ENCODE measurements at regions not wholly inside any gene's neighbourhood (a gene's known extent, or its start where the extent isn't known, plus 50 kb on each side); places are given as distances from the start of the nearest gene placed in this dataset.
A peak's percentile ranks its signal among the peaks of the same experiment; 100 is the strongest.

- Histone ChIP-seq H3K9me3 (ENCODE audit: control insufficient read depth, low read length) (no peaks in the 10 kb centered on the region), H3K27me3 (replicated peaks; ENCODE audit: control insufficient read depth, insufficient read depth, low read length, poor library complexity, severe bottlenecking) (no peaks in the 10 kb centered on the region), H3K27ac (ENCODE audit: insufficient read depth, low read length, poor library complexity, severe bottlenecking) (no peak overlapping the region), H3K4me1 (ENCODE audit: control insufficient read depth, insufficient read depth, low read length, poor library complexity, severe bottlenecking) (no peaks in the 10 kb centered on the region), H3K4me3 (ENCODE audit: insufficient read depth, low read depth, low read length, poor library complexity, severe bottlenecking) (no peak overlapping the region), H3K36me3 (ENCODE audit: control insufficient read depth, insufficient read depth, low read length) (no peaks in the 10 kb centered on the region)
- DNase-seq: no peak
Measured at GRCh38 chr1:184860535-184860934, 105.9 kb upstream of the EDEM3 start.

GRCh38 chr1:184859381-184860105 is 104.9 kb upstream of the EDEM3 start:
- Histone ChIP-seq H3K4me1 (ENCODE audit: control insufficient read depth, insufficient read depth, low read length, poor library complexity, severe bottlenecking) (no peaks in the 10 kb centered on the region), H3K36me3 (ENCODE audit: control insufficient read depth, insufficient read depth, low read length) (no peaks in the 10 kb centered on the region)
- DNase-seq: no peak

GRCh38 chr1:184858288-184858687 is 103.6 kb upstream of the EDEM3 start:
- no peaks in the 10 kb centered on the region for H3K9me3 ChIP-seq (ENCODE audit: control insufficient read depth, low read length)
- no peaks in the 10 kb centered on the region for H3K4me1 ChIP-seq (ENCODE audit: control insufficient read depth, insufficient read depth, low read length, poor library complexity, severe bottlenecking)
- no peak overlapping the region for H3K4me3 ChIP-seq (ENCODE audit: insufficient read depth, low read depth, low read length, poor library complexity, severe bottlenecking)
- DNase-seq: no peak
- no peaks in the 10 kb centered on the region for H3K36me3 ChIP-seq (ENCODE audit: control insufficient read depth, insufficient read depth, low read length)
- H3K27me3 ChIP-seq (replicated peaks; ENCODE audit: control insufficient read depth, insufficient read depth, low read length, poor library complexity, severe bottlenecking): no peaks in the 10 kb centered on the region
- H3K27ac ChIP-seq (ENCODE audit: insufficient read depth, low read length, poor library complexity, severe bottlenecking): no peak overlapping the region

More at GRCh38 chr1:184859381-184860105, 104.9 kb upstream of the EDEM3 start:
- Histone ChIP-seq H3K9me3 (ENCODE audit: control insufficient read depth, low read length) (no peaks in the 10 kb centered on the region), H3K27ac (ENCODE audit: insufficient read depth, low read length, poor library complexity, severe bottlenecking) (no peak overlapping the region), H3K27me3 (replicated peaks; ENCODE audit: control insufficient read depth, insufficient read depth, low read length, poor library complexity, severe bottlenecking) (no peaks in the 10 kb centered on the region), H3K4me3 (ENCODE audit: insufficient read depth, low read depth, low read length, poor library complexity, severe bottlenecking) (no peak overlapping the region)

GRCh38 chr1:184854496-184855140 is 100.0 kb upstream of the EDEM3 start:
- H3K36me3 ChIP-seq (ENCODE audit: control insufficient read depth, insufficient read depth, low read length): no peaks in the 10 kb centered on the region
- H3K27me3 ChIP-seq (replicated peaks; ENCODE audit: control insufficient read depth, insufficient read depth, low read length, poor library complexity, severe bottlenecking): no peaks in the 10 kb centered on the region
- DNase-seq: no peak
- no peak overlapping the region for H3K4me3 ChIP-seq (ENCODE audit: insufficient read depth, low read depth, low read length, poor library complexity, severe bottlenecking)
- no peaks in the 10 kb centered on the region for H3K4me1 ChIP-seq (ENCODE audit: control insufficient read depth, insufficient read depth, low read length, poor library complexity, severe bottlenecking)
- no peak overlapping the region for H3K27ac ChIP-seq (ENCODE audit: insufficient read depth, low read length, poor library complexity, severe bottlenecking)
- no peaks in the 10 kb centered on the region for H3K9me3 ChIP-seq (ENCODE audit: control insufficient read depth, low read length)

- no peak for DNase-seq
- Histone ChIP-seq H3K9me3 (ENCODE audit: control insufficient read depth, low read length) (no peaks in the 10 kb centered on the region), H3K27ac (ENCODE audit: insufficient read depth, low read length, poor library complexity, severe bottlenecking) (no peak overlapping the region)
Measured at GRCh38 chr1:184854036-184854435, 99.4 kb upstream of the EDEM3 start.

GRCh38 chr1:184851822-184852746 is 97.4 kb upstream of the EDEM3 start:
- H3K4me3 ChIP-seq (ENCODE audit: insufficient read depth, low read depth, low read length, poor library complexity, severe bottlenecking): no peak overlapping the region
- H3K27me3 ChIP-seq (replicated peaks; ENCODE audit: control insufficient read depth, insufficient read depth, low read length, poor library complexity, severe bottlenecking): no peaks in the 10 kb centered on the region
- no peak overlapping the region for H3K27ac ChIP-seq (ENCODE audit: insufficient read depth, low read length, poor library complexity, severe bottlenecking)
- H3K36me3 ChIP-seq (ENCODE audit: control insufficient read depth, insufficient read depth, low read length): no peaks in the 10 kb centered on the region
- no peaks in the 10 kb centered on the region for H3K9me3 ChIP-seq (ENCODE audit: control insufficient read depth, low read length)
- H3K4me1 ChIP-seq (ENCODE audit: control insufficient read depth, insufficient read depth, low read length, poor library complexity, severe bottlenecking): no peaks in the 10 kb centered on the region
- DNase-seq: no peak

More at GRCh38 chr1:184854036-184854435, 99.4 kb upstream of the EDEM3 start:
- Histone ChIP-seq H3K4me3 (ENCODE audit: insufficient read depth, low read depth, low read length, poor library complexity, severe bottlenecking) (no peak overlapping the region), H3K27me3 (replicated peaks; ENCODE audit: control insufficient read depth, insufficient read depth, low read length, poor library complexity, severe bottlenecking) (no peaks in the 10 kb centered on the region), H3K4me1 (ENCODE audit: control insufficient read depth, insufficient read depth, low read length, poor library complexity, severe bottlenecking) (no peaks in the 10 kb centered on the region), H3K36me3 (ENCODE audit: control insufficient read depth, insufficient read depth, low read length) (no peaks in the 10 kb centered on the region)

GRCh38 chr1:184843732-184844495 is 89.3 kb upstream of the EDEM3 start:
- no peaks in the 10 kb centered on the region for H3K9me3 ChIP-seq (ENCODE audit: control insufficient read depth, low read length)
- H3K4me1 ChIP-seq (ENCODE audit: control insufficient read depth, insufficient read depth, low read length, poor library complexity, severe bottlenecking): peaks cover 26% of the 10 kb centered on the region
- DNase-seq: peak; percentile 69 to 72 (median 71)
- H3K36me3 ChIP-seq (ENCODE audit: control insufficient read depth, insufficient read depth, low read length): no peaks in the 10 kb centered on the region
- H3K27ac ChIP-seq (ENCODE audit: insufficient read depth, low read length, poor library complexity, severe bottlenecking): peak overlapping the region; percentile 19
- H3K4me3 ChIP-seq (ENCODE audit: insufficient read depth, low read depth, low read length, poor library complexity, severe bottlenecking): no peak overlapping the region
- no peaks in the 10 kb centered on the region for H3K27me3 ChIP-seq (replicated peaks; ENCODE audit: control insufficient read depth, insufficient read depth, low read length, poor library complexity, severe bottlenecking)

- H3K36me3 ChIP-seq (ENCODE audit: control insufficient read depth, insufficient read depth, low read length): no peaks in the 10 kb centered on the region
- peak overlapping the region; percentile 66 for H3K27ac ChIP-seq (ENCODE audit: insufficient read depth, low read length, poor library complexity, severe bottlenecking)
- DNase-seq: peak; percentile 11 to 34 (median 32)
- no peaks in the 10 kb centered on the region for H3K27me3 ChIP-seq (replicated peaks; ENCODE audit: control insufficient read depth, insufficient read depth, low read length, poor library complexity, severe bottlenecking)
- H3K4me1 ChIP-seq (ENCODE audit: control insufficient read depth, insufficient read depth, low read length, poor library complexity, severe bottlenecking): peaks cover 26% of the 10 kb centered on the region
- H3K4me3 ChIP-seq (ENCODE audit: insufficient read depth, low read depth, low read length, poor library complexity, severe bottlenecking): no peak overlapping the region
- no peaks in the 10 kb centered on the region for H3K9me3 ChIP-seq (ENCODE audit: control insufficient read depth, low read length)
Measured at GRCh38 chr1:184840596-184840995, 85.9 kb upstream of the EDEM3 start.

GRCh38 chr1:184838504-184838951 is 83.9 kb upstream of the EDEM3 start:
- H3K27ac ChIP-seq (ENCODE audit: insufficient read depth, low read length, poor library complexity, severe bottlenecking): no peak overlapping the region

More at GRCh38 chr1:184838504-184838951, 83.9 kb upstream of the EDEM3 start:
- no peaks in the 10 kb centered on the region for H3K36me3 ChIP-seq (ENCODE audit: control insufficient read depth, insufficient read depth, low read length)
- DNase-seq: peak in 2 of 3 donors; percentile 5 to 19
- H3K4me1 ChIP-seq (ENCODE audit: control insufficient read depth, insufficient read depth, low read length, poor library complexity, severe bottlenecking): peaks cover 15% of the 10 kb centered on the region
- H3K9me3 ChIP-seq (ENCODE audit: control insufficient read depth, low read length): no peaks in the 10 kb centered on the region
- no peak overlapping the region for H3K4me3 ChIP-seq (ENCODE audit: insufficient read depth, low read depth, low read length, poor library complexity, severe bottlenecking)
- no peaks in the 10 kb centered on the region for H3K27me3 ChIP-seq (replicated peaks; ENCODE audit: control insufficient read depth, insufficient read depth, low read length, poor library complexity, severe bottlenecking)
